ENCODE measurements at regions not wholly inside any gene's neighbourhood (a gene's known extent, or its start where the extent isn't known, plus 50 kb on each side); places are given as distances from the start of the nearest gene placed in this dataset.

DNA sequence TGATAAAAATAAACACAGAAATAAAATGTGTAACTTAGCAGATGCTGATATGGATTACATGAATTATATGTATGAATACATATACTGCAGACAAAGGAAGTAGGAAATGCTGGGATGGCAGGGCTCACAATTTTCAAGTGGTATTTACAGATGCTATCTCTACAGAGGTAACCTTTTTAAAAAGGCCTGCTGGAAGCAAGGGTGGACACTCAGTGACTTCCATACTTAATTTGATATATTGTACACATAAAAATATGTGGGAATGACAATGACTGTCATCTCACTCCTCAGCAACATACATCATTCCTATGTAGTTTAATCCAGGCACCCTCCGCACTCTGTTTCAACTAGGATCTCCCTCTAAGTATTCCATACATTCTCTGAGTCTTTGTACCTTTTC is 452.9 kb downstream of the DTHD1 start:
- DNase-seq (ENCODE audit: low spot score in 2 of 2), result no peak
- WGBS, 2 donors, result 91 to 94% methylated on average over 1 of the region's 1 CpG
- Histone ChIP-seq H3K4me1 (no peaks in the 10 kb centered on the region), H3K27ac (no peak overlapping the region), H3K36me3 (no peaks in the 10 kb centered on the region), H3K4me3 (no peak overlapping the region), H3K9me3 (no peaks in the 10 kb centered on the region), H3K27me3 (no peaks in the 10 kb centered on the region)
- TF ChIP-seq CTCF (IDR thresholded peaks at IDR 0.05) (no peak), EP300 (IDR thresholded peaks at IDR 0.05) (no peak), POLR2A (IDR thresholded peaks at IDR 0.05) (no peak)

- H3K27ac ChIP-seq, result no peak overlapping the region
- no peaks in the 10 kb centered on the region for H3K36me3 ChIP-seq
- no peak overlapping the region for H3K4me3 ChIP-seq
- 73 to 75% methylated on average over 2 of the region's 2 CpGs for WGBS, 2 donors
- no peak for DNase-seq (ENCODE audit: low spot score in 2 of 2)
- TF ChIP-seq CTCF (IDR thresholded peaks at IDR 0.05), result no peak
- no peak for TF ChIP-seq POLR2A (IDR thresholded peaks at IDR 0.05)
- no peak for TF ChIP-seq EP300 (IDR thresholded peaks at IDR 0.05)
- H3K27me3 ChIP-seq, result no peaks in the 10 kb centered on the region
- no peaks in the 10 kb centered on the region for H3K4me1 ChIP-seq
- H3K9me3 ChIP-seq, result no peaks in the 10 kb centered on the region
These were observed 456.3 kb downstream of the DTHD1 start for GRCh38 chr4:36737691-36738090.

- H3K4me1 ChIP-seq, result no peaks in the 10 kb centered on the region
- DNase-seq (ENCODE audit: low spot score in 2 of 2), result no peak
- H3K27me3 ChIP-seq, result no peaks in the 10 kb centered on the region
- 42% methylated on average over 6 of the region's 6 CpGs for WGBS, 2 donors
- H3K27ac ChIP-seq, result no peak overlapping the region
- H3K36me3 ChIP-seq, result no peaks in the 10 kb centered on the region
- no peak overlapping the region for H3K4me3 ChIP-seq
- TF ChIP-seq POLR2A (IDR thresholded peaks at IDR 0.05) (no peak), EP300 (IDR thresholded peaks at IDR 0.05) (no peak), CTCF (IDR thresholded peaks at IDR 0.05) (no peak)
- H3K9me3 ChIP-seq, result no peaks in the 10 kb centered on the region
These were observed 459.4 kb downstream of the DTHD1 start for GRCh38 chr4:36740796-36741310.

DNA sequence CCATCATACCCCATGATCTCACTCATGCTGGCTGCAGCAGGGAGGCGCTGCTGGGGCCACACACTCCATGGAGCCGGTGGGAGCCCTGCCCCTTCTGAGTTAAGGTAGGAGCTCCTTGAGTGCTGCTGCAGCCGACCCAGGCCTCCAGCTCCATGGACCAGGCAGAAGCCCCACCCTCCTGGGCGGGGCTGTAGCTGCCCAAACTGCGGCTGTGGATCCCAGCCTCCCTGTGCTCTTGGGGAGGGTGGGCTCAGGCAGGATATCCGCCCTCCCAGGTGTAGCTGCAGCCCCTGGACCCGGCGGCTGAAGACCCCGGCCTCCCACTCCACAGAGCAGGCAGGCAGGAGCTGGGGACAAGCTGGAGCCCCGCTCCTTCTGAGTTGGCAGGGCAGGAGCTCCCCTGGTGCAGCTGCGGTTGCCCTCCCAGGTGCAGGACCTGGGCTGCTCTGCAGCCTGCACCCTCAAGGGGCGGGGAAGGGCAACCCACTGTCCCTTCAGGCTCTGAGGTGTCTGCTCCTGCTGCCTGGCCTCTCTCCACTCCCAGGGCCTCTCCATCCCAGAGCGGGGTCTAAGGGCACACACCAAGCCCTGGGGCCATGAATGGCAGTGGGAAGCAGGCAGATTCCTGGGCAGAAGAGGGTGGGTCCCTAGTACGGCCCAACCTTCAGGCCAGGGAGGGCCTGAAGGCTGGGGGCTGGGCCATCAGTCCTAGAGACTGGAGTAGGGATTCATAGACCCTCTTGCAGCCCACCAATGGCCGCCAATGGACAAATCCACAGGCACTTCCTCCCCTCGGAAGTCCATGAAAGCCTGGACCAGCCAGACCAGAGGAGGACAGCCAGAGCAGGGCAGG is 466.1 kb downstream of the DTHD1 start:
- H3K4me1 ChIP-seq, result no peaks in the 10 kb centered on the region
- TF ChIP-seq POLR2A (IDR thresholded peaks at IDR 0.05) (no peak), EP300 (IDR thresholded peaks at IDR 0.05) (no peak), CTCF (IDR thresholded peaks at IDR 0.05) (no peak)
- H3K9me3 ChIP-seq, result no peaks in the 10 kb centered on the region
- WGBS, 2 donors, result 81 to 86% methylated on average over 9 to 12 of the region's 16 CpGs
- H3K36me3 ChIP-seq, result no peaks in the 10 kb centered on the region
- H3K4me3 ChIP-seq, result no peak overlapping the region
- H3K27me3 ChIP-seq, result no peaks in the 10 kb centered on the region
- no peak for DNase-seq (ENCODE audit: low spot score in 2 of 2)
- H3K27ac ChIP-seq, result no peak overlapping the region

DNA sequence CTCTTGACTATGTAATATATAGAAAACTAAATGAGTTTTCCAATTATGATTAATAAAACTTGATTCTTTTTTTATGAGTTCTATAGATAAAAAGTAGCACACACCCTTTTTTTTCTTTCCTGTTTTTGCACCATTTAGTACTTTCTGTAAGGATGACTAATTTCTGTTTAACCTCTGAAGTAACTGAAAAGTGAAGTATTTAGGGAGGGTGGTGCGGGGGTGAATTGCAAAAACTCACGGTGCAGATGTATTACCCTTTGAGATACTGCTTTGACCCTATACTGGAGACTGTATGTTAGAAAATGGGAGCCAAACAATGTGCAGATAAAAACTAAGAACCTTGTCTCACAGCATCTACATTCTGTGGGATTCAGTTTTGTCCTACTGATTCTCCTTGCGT is 471.6 kb downstream of the DTHD1 start:
- Histone ChIP-seq H3K27ac (no peak overlapping the region), H3K9me3 (no peaks in the 10 kb centered on the region), H3K4me3 (no peak overlapping the region), H3K4me1 (no peaks in the 10 kb centered on the region), H3K36me3 (no peaks in the 10 kb centered on the region), H3K27me3 (no peaks in the 10 kb centered on the region)
- 82 to 93% methylated on average over 3 of the region's 3 CpGs for WGBS, 2 donors
- DNase-seq (ENCODE audit: low spot score in 2 of 2), result no peak
- TF ChIP-seq POLR2A (IDR thresholded peaks at IDR 0.05), result no peak
- TF ChIP-seq CTCF (IDR thresholded peaks at IDR 0.05), result no peak
- no peak for TF ChIP-seq EP300 (IDR thresholded peaks at IDR 0.05)
